Hepatocyte (in vitro differentiated cells): ENCODE measurements at regions not wholly inside any gene's neighbourhood (a gene's known extent, or its start where the extent isn't known, plus 50 kb on each side); places are given as distances from the start of the nearest gene placed in this dataset.

Experiments
- DNase-seq: peaks from one replicate; pipeline ENCODE4 v3.0.0-alpha.2; 2016; ENCODE audit warnings: low spot score
- H2AFZ ChIP-seq: fragments of 200-600 bp; sonication (generic); 2 replicates; pipeline ENCODE4 v1.6.0; 2016; ENCODE audit warnings: antibody characterized with exemption, mild to moderate bottlenecking
- H3K27ac ChIP-seq: fragments of 200-600 bp; sonication (generic); 2 replicates; pipeline ENCODE4 v1.5.1; 2016; ENCODE audit warnings: mild to moderate bottlenecking
- H3K27me3 ChIP-seq: fragments of 200-600 bp; sonication (generic); 2 replicates; pipeline ENCODE4 v1.6.1; 2016
- H3K36me3 ChIP-seq: fragments of 200-600 bp; sonication (generic); replicated peaks from 2 replicates; pipeline ENCODE4 v1.5.1; 2016; ENCODE audit warnings: low read depth; ENCODE audit not compliant: insufficient read depth
- H3K4me1 ChIP-seq: fragments of 200-600 bp; sonication (generic); 2 replicates; pipeline ENCODE4 v1.5.1; 2016; ENCODE audit warnings: mild to moderate bottlenecking, moderate library complexity; ENCODE audit not compliant: insufficient read depth
- H3K4me2 ChIP-seq: fragments of 200-600 bp; sonication (generic); 2 replicates; pipeline ENCODE4 v1.6.0; 2016
- H3K4me3 ChIP-seq: fragments of 200-600 bp; sonication (generic); 2 replicates; pipeline ENCODE4 v1.5.1; 2016; ENCODE audit warnings: mild to moderate bottlenecking
- H3K79me2 ChIP-seq: fragments of 200-600 bp; sonication (generic); 2 replicates; pipeline ENCODE4 v1.6.0; 2017; ENCODE audit warnings: mild to moderate bottlenecking
- H3K9me2 ChIP-seq: fragments of 200-600 bp; sonication (generic); replicated peaks from 2 replicates; pipeline ENCODE4 v1.6.0; 2017; ENCODE audit warnings: mild to moderate bottlenecking; ENCODE audit not compliant: insufficient read depth
- H3K9me3 ChIP-seq: fragments of 200-600 bp; sonication (generic); 2 replicates; pipeline ENCODE4 v1.5.1; 2016; ENCODE audit warnings: low read depth, mild to moderate bottlenecking
- H4K20me1 ChIP-seq: fragments of 200-600 bp; sonication (generic); 2 replicates; pipeline ENCODE4 v1.6.0; 2016; ENCODE audit warnings: mild to moderate bottlenecking; ENCODE audit not compliant: insufficient read depth, poor library complexity, severe bottlenecking
- EZH2 ChIP-seq: fragments of 200-600 bp; sonication (generic); IDR thresholded peaks from 2 replicates; pipeline ENCODE4 v1.6.1; 2016; ENCODE audit warnings: antibody characterized with exemption, mild to moderate bottlenecking, borderline replicate concordance
- EZH2phosphoT487 ChIP-seq: fragments of 200-600 bp; sonication (generic); IDR thresholded peaks from one replicate; pipeline ENCODE4 v1.6.1; 2018; ENCODE audit warnings: antibody characterized with exemption, mild to moderate bottlenecking, low read depth, moderate library complexity; ENCODE audit not compliant: unreplicated experiment, severe bottlenecking
- WGBS: methylation state at CpG from one replicate; pipeline ENCODE4 v1.1.6; 2016; ENCODE audit warnings: low lambda C conversion rate; ENCODE audit errors: missing lambda C conversion rate; 5-methylcytosine and 5-hydroxymethylcytosine counted together
- TF ChIP-seq, protein P1 (sequence below): fragments of 200-600 bp; sonication (generic); IDR thresholded peaks from 2 replicates; pipeline ENCODE4 v1.5.1; 2016; ENCODE audit warnings: antibody characterized with exemption, mild to moderate bottlenecking; ENCODE audit not compliant: poor library complexity

DNA sequence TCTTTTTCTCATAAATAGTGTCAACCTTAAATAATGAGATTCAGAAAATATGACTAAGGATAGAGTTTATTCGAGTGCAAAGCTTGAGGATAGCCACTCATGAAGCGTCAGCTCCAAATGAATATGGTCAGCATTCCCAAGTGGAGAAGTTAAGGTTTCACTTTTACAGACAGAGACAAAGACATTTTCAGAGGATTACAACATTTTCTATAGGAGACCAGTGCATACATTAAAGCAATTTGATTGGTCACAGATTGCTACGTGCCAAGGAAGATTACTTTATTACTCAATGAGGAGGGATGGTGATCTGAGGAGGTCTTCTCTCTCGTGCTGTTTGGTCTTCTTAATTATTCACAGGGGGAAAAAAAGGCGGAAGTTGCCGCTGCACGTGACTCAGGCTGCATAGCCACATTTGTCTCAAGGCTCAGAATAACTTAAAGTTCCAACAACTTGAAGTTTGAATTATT lies 60.1 kb upstream of the SPATA31C2 start:
- Histone ChIP-seq H3K27ac (peak overlapping the region; percentile 73), H2AFZ (peak overlapping the region; percentile 27), H3K4me1 (peaks cover 37% of the 10 kb centered on the region), H3K4me3 (no peak overlapping the region), H3K9me3 (no peaks in the 10 kb centered on the region), H4K20me1 (no peaks in the 10 kb centered on the region), H3K79me2 (no peaks in the 10 kb centered on the region), H3K4me2 (peak overlapping the region; percentile 65), H3K36me3 (no peaks in the 10 kb centered on the region), H3K9me2 (no peaks in the 10 kb centered on the region), H3K27me3 (no peaks in the 10 kb centered on the region)
- TF ChIP-seq, protein P1, sequence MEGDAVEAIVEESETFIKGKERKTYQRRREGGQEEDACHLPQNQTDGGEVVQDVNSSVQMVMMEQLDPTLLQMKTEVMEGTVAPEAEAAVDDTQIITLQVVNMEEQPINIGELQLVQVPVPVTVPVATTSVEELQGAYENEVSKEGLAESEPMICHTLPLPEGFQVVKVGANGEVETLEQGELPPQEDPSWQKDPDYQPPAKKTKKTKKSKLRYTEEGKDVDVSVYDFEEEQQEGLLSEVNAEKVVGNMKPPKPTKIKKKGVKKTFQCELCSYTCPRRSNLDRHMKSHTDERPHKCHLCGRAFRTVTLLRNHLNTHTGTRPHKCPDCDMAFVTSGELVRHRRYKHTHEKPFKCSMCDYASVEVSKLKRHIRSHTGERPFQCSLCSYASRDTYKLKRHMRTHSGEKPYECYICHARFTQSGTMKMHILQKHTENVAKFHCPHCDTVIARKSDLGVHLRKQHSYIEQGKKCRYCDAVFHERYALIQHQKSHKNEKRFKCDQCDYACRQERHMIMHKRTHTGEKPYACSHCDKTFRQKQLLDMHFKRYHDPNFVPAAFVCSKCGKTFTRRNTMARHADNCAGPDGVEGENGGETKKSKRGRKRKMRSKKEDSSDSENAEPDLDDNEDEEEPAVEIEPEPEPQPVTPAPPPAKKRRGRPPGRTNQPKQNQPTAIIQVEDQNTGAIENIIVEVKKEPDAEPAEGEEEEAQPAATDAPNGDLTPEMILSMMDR = no peak
- TF ChIP-seq EZH2phosphoT487 = no peak
- no peak for TF ChIP-seq EZH2
- 36% methylated on average over 7 of the region's 7 CpGs for WGBS
- DNase-seq = peak; percentile 29

DNA sequence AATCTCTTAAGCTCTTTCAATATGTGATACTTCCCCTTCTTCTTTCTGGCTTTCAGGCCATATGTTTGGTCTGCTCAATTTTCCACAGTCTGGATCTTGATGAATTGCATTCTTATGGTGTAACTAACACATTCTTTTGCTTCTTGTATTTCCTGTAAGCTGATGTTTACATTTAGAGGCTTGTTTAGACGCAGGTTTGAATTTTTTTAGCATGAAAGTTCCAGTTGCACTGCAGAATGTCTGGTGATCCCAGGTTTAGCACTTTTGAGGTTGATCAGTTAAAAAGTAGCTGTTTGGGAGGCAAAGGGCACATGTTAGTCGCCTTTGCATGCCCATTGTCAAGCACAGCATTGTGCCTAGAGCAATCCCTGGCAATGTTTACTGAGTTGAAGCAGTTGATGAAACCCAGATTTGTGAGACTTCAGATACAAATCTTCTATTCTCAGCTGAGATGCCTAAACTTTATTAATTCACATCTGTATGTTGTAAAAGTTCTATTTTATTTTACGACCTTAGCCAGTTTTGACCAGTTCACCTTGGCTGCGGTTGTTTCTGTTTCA lies 59.6 kb upstream of the SPATA31C2 start:
- WGBS = 23% methylated on average over 4 of the region's 4 CpGs
- Histone ChIP-seq H3K9me3 (no peaks in the 10 kb centered on the region), H2AFZ (peak overlapping the region; percentile 27), H3K36me3 (no peaks in the 10 kb centered on the region), H3K4me3 (no peak overlapping the region), H3K27ac (peak overlapping the region; percentile 73), H3K4me1 (peaks cover 37% of the 10 kb centered on the region), H3K9me2 (no peaks in the 10 kb centered on the region), H4K20me1 (no peaks in the 10 kb centered on the region), H3K27me3 (no peaks in the 10 kb centered on the region), H3K4me2 (peak overlapping the region; percentile 65), H3K79me2 (no peaks in the 10 kb centered on the region)
- TF ChIP-seq, protein P1 = no peak
- TF ChIP-seq EZH2 (no peak), EZH2phosphoT487 (no peak)
- DNase-seq = peak; percentile 45

DNA sequence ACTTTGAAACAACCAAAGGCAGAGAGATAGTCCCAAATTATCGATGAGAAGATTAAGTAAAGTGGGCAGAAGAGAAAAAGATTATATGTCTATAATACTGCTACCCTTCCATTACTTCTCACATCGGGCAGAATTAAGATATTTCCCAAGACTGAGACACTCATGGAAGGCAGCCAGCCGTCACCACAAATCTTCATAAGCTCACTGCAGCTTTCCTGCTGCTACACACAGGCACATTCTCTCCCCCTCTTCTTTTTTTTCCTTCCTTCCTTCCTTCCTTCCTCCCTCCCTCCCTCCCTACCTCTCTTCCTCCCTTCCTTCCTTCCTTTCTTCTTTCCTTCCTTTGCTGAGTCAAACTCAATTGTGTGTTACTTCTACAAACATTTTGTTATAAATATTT lies 58.7 kb upstream of the SPATA31C2 start:
- H3K4me3 ChIP-seq = no peak overlapping the region
- peak; percentile 35 for DNase-seq

More for the DNA sequence above, 58.7 kb upstream of the SPATA31C2 start:
- 48% methylated on average over 3 of the region's 3 CpGs for WGBS
- H3K36me3 ChIP-seq = no peaks in the 10 kb centered on the region
- H3K79me2 ChIP-seq = no peaks in the 10 kb centered on the region
- no peaks in the 10 kb centered on the region for H4K20me1 ChIP-seq
- no peaks in the 10 kb centered on the region for H3K27me3 ChIP-seq
- H2AFZ ChIP-seq = no peak overlapping the region
- peak overlapping the region; percentile 73 for H3K27ac ChIP-seq
- H3K9me3 ChIP-seq = no peaks in the 10 kb centered on the region
- TF ChIP-seq, protein P1 = no peak
- no peak for TF ChIP-seq EZH2
- no peak for TF ChIP-seq EZH2phosphoT487
- no peaks in the 10 kb centered on the region for H3K9me2 ChIP-seq
- peak overlapping the region; percentile 38 for H3K4me2 ChIP-seq
- H3K4me1 ChIP-seq = peaks cover 37% of the 10 kb centered on the region
